ENCODE measurements at regions not wholly inside any gene's neighbourhood (a gene's known extent, or its start where the extent isn't known, plus 50 kb on each side); places are given as distances from the start of the nearest gene placed in this dataset.

DNA sequence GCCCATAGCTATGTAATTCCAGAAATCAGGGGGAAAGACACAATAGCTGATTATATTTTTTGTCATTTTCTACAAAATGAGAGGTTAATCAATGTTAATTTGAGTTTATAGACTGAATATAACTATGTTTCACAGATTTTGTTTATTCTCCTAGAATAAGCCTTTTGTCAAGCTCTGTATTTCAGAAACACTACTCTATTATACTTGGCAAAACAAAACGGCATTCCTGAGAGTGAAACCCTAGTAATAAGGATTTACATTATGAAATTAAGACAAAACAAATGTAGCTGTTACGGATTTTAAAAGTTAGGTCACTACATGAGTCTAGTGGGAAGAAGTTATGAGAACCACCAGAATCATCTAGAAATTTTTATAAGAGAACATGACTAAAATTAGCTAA is 334.2 kb downstream of the KLF12 start:
- DNase-seq (ENCODE audit: low spot score) = no peak

DNA sequence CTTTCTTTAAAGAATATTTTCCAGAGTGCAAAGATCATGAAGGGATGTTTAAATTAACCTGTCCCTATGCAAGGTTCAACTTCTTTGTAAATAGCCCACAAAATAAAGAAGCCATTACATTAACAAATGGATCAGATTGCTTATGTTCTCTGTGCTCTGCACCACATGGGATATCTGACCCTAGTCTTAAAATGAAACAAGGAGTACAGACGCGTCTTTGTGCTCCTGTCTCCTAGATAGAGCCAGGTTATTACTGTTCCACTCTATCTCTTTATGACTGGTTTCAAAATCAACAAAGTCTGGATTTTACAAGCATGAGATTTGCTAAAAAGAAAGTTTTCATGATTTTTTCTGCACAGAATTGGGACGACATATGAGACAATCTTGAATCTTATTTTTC is 339.4 kb downstream of the KLF12 start:
- no peak for DNase-seq (ENCODE audit: low spot score)

DNA sequence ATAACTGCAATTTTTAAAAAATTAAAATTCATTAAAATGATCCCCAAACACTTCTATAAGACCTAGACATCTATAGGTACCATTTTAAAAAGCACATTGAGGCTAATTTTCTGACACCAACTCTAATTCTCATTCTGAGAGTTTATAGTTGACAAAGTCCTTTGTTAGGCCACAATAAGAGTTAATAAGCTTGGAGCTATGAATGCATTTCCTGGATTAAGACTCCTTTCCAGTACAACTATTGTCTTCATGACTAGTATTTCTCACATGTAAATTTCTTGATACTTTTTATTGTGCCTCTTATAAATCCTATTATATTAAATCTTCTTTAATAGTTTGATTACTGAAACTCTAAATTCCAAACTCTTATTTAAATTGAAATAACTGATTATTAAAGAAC is 340.8 kb downstream of the KLF12 start:
- no peak for DNase-seq (ENCODE audit: low spot score)

DNA sequence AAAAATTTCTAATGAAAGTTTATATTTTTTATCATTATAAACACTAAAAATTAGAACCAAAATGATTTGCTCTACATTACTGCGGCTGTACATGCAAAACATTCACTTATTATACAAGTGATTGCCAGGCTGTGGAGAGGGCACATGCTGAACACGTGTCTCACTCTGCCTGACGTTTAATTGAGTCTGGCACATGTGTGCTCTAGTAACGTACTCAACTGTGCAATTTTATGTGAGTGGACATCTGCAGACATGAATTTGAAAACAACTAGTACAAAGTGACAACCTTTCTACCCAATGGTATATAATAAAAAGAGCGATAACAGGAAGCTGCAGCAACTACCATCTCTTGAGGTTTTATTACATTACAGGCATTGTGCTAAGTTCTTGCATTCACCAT is 341.4 kb downstream of the KLF12 start:
- DNase-seq (ENCODE audit: low spot score) = no peak

DNA sequence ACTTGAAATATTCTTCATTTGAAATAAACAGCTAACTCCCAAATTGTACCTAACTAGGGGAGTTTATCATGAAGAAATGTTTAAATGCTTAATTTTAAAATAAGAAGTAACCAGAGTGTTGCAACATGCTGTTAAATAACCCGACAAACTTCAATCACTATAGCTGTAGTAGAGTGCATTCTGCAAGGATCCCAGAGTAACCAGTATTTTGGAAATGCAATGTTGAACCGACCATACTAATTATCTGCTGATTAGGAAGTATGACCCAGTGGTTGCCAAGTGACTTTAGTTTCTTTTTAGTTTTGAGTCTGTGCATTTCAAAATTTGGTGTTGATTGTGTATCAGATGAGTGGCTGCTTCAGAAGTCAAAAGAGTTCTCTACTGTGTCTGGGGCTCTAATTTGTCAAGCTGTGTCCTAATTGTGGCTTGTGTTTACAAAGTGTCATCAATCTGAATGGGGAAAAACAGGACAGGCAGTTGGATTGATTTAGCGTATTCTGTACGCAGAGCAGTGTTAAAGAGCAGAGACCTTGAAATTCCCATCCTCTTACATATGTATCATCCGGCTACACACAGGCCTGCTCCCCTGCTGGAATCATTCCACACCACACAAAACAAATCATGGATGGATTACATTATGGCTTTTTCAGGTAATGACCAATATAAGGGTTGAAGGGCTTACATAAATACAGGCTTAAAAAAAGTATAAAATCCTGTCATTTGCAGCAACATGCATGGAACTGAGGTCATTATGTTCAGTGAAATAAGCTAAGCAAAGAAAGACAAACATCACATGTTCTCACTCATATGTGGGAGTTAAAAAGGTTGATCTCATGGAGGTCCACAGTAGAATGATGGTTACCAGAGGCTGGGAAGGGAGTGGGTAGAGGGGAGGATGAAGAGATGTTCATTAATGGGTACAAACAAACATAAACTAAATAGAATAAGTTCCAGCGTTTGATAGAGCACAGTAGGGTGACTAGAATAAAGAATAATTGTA is 351.5 kb downstream of the KLF12 start:
- no peak for DNase-seq (ENCODE audit: low spot score)

DNA sequence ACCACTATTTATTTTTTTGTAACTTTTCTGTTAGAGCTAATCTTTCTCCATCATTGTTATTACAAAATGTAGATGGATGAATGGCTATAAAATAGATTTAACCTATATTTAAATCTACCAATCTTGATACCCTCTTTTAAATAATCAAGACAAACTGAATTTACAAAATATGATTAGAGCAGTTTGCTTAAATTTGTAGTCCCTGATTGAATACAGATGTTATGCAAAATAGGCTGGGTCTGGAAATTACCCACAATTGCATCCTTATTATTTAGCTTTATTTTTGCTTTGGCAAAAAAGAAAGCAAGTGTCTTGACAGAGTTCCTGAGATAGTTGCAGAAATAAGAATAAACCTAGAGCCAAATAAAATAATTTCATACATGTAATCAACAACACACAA is 352.8 kb downstream of the KLF12 start:
- DNase-seq (ENCODE audit: low spot score) = no peak

DNA sequence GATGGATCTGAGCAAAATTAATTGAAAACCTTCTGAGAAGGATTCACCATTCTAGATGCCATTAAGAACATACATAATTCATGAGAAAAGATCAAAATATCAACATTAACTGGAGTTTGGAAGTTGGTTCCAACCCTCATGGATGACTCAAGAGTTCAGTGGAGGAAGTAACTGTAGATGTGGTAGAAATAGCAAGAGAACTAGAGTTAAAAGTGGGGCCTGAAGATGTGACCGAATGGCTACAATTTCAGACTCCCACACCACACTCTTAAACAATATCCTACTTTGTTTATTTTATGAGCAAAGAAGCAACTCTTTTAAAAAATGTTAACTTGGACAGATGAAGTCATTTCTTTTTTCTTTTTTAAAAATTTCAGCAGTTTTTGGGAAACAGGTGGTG is 354.3 kb downstream of the KLF12 start:
- no peak for DNase-seq (ENCODE audit: low spot score)

DNA sequence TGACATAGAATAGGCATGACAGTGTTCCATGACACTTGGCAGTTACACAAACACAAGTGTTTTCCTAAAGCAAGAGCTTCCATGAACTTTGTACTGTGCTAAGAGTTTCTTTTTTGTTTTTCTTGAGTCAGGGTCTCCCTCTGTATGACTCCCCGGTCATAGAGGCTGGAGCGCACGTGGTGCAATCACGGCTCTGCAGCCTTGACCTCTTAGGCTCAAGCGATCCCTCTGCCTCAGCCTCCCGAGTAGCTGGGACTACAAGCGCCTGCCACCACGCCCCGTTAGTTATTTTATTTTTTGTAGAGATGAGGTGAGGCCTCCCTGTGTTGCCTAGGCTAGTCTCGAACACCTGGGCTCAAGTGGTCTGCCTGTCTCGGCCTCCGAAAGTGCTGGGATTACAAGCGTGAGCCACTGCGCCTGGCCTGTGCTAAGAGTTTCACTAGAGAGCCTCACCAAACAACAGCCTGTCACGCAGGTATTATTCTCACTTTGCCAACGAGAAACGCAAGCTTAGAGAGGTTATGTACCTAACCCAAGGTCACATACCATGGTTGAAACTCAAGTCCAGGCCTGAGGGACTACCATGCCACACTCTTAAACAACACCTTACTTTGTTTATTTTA is 355.9 kb downstream of the KLF12 start:
- peak; percentile 18 for DNase-seq (ENCODE audit: low spot score)

DNA sequence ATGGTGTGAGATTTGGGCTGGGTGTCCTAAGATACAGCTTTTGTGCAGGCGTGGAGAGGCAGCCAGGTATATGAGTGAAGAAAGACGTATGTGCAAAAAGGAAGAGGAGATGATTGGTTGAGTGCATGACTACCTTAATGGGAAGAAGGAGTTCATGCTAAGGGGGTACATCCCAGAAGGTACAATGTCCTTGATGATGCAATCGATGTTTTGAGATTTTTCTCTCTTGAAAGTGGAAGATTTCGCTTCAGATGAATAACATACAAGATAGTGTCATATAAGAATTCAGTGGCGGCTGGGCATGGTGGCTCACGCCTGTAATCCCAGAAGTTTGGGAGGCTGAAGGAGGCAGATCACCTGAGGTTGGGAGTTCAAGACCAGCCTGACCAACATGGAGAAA is 357.1 kb downstream of the KLF12 start:
- no peak for DNase-seq (ENCODE audit: low spot score)

DNA sequence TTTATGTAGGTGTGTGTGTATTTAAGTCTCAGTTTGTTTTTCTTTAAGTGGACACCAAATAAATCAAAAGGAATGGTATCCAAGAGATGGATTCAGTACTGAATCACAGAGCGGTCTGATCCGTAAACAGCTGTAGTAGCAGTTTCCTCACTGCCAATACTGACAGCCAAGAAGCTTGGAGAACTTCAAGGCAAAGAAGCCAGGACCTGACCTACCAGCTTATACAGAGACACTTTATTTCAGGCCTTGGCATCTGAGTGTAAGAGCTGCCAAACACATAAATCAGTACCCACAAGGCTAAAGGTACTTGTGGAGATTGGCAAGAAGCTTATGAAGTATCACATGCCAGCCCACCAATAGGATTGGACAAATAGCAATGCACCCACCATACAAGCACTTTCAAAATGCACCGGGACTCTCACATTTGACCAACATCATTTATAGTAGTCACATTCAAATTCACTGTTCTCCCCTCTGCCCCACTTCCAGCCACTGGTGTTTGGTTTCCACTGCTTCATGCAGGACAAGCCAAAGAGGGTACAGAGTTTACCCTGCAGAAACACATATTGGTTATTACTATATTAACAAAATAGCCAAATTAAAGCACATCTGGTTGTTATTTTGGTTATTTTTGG is 357.9 kb downstream of the KLF12 start:
- DNase-seq (ENCODE audit: low spot score) = no peak

DNA sequence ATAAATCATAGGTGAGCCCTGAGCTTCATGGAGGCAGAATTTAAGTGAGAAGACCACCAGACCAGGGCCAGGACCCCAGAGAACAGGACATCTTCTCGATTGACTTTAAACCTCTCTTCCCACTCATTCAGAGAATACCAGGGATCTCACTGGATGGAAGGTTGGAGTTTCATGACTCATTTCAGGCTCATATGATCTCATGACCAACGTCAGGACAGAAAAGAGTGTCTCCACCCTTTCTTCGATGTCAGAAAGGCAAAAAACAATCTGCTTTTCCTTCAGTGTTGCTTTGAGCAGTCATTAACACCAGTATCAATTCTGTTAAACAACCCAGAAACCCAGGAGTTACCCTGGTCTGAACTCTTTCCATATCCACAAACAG is 361.0 kb downstream of the KLF12 start:
- DNase-seq (ENCODE audit: low spot score) = no peak

DNA sequence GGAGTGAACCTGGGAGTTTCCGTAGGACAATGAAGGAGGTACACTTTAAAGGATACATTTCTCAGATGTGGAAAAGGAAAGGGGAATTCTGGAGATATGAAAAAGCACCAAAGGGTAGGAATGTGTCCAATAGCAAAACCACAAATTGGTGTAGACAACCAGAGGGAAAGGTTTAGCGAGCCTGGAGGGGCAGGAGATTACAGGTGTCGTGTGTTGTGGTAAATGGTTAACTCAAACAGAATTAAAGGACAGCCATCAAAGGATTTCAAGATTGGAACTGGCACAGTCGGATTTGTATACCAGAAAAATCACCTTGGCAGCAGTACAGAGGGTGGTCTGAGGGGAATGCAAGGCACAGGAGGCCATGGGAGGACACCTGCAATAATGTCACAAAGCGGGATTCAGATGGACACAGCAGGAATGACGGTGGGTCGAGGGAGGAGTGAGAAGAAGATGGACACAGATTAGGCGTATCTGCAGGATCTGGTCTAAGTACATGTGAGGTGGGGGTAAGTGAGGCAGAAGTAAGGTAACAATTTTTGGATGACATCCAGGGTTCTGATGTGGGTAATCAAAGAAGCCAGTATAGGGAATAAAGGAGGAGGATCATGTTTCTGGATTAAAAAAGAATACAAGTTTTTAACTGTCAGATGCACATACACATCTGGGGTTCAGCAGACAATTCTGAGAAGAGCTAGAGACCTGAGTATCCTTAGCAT is 361.6 kb downstream of the KLF12 start:
- DNase-seq (ENCODE audit: low spot score) = no peak

DNA sequence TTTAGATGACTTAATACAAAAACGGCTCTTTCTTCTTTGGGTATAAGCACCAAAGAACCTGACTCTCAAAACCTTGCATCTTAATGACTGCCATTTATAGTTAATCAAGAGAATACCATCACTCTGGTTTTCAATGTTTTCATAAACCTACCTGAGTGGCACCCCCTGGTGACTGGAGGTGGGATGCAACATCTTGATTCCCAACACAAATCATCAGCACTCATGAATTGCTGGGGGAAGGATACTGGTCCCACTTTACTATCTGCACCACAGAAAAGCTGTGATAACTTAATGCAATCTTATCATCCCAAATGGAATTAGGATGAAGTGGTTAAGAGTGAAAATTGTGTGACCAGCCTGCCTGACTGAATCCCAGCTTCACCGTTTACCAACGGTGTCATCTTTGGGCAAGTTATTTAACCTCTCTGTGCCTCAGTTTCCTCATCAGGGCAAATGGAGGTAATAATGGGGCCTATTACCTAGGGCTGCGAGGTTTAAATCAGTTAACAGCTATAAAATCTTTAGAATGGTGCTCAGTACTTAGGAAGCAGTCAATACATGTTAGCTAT is 366.4 kb downstream of the KLF12 start:
- DNase-seq (ENCODE audit: low spot score) = no peak

DNA sequence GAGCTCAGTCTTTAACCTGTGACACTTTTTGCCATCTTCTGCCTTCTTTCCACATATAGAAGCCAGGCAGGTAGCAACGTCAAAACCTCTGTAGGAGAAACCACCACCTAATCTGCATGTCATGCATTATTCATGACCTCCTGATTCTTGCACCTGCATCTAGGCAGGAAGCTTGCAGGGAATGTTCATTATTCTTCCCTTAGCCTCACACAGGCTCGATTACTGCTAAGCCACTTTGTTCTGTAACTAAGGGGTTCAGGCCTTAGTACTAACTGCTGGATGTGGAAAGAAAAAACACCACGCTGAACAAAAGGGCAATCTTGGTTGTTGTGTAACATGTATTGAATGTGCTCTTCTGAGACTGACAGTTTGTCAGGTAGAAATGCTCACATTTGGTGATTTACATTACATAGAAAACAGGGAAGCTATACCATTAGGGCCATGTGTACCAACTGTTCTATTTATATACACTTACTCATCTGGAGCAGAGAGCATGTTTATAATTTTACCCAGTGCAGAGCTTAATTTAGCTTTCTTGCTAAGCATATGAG is 366.9 kb downstream of the KLF12 start:
- DNase-seq (ENCODE audit: low spot score) = no peak

DNA sequence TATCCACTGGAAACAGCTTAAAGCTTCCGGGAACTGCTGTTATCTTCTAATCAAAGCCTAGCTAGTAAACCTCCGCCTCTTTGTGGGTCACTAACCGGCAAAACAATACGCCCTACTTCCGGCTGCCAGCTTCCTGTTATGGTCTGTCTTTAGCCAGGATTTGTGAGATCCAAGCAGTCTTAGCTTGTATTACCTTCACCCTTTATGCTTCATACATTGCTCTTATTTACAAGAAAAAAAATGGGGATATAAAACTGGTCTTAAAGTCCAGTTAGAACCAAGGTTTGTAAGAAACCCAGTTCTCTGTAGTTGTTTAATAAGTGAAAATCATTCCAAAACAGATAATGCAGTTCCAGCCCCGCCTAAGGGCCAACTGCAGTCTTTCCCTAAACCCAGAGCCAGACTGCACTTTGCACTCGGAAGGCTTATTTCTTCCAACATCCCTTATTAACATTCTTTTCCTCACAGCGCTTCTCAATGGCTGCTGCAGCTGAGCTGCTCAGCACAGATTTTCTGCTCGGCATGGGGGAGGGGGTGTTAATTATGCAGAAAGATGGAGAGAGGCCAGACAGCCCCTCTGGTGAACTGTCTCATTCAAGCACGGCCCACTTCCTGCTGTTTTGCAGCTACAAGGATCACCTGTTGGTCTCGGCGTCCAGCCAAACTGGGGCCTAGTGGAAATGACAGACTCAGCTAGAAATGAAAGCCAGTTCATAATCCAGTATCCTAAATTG is 368.4 kb downstream of the KLF12 start:
- no peak for DNase-seq (ENCODE audit: low spot score)

DNA sequence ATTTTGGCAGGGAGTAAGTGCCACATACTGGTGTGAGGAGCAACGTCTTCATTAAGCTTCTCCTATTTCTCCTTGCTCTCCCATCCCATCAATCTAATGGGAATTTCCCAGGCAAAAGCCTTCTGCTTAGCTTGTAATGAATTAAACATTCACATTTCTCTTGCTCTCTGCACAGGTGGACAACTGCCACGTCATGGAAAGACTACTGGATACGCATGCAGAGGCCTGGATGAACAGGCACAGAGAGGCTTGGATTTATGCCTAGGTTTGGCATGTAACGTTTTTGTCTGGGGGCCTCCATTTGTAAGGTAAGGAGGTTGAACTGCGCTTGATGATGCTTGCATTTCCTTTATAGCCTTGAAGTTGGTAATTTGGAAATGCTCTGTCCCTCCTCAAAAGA is 374.8 kb downstream of the KLF12 start:
- no peak for DNase-seq (ENCODE audit: low spot score)

DNA sequence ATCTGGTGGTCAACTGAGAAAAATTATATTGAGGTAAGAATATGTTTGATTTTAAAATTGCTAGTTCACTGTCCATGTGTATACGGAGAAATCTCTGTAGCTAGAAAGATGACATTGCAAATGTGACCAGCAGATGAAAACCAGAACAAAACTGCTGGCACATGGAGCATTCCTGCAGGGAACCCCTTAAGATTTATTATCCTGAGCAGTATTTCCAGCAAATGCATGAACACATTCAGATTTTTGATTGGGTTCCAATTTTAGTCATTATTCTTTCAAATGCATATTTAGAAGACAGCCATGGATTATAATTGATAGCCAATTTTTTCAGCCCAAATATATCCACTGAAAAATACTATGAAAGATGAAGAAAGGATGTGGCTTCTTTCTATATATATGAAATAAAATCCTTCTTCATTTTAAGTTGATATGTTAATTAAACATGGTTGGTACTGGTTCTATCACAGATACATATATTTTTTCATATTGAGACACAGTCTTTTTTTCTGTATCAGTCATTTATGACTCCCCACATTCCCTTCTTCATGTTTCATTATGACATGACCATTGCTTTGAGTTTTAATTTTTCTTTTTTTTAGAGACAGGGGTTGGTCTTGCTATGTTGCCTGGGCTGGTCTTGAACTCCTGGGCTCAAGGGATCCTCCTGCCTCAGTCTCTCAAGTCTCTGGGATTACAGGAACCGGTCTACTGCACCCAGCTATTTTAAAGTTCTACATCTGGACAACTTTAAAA is 376.5 kb downstream of the KLF12 start:
- DNase-seq (ENCODE audit: low spot score) = no peak

DNA sequence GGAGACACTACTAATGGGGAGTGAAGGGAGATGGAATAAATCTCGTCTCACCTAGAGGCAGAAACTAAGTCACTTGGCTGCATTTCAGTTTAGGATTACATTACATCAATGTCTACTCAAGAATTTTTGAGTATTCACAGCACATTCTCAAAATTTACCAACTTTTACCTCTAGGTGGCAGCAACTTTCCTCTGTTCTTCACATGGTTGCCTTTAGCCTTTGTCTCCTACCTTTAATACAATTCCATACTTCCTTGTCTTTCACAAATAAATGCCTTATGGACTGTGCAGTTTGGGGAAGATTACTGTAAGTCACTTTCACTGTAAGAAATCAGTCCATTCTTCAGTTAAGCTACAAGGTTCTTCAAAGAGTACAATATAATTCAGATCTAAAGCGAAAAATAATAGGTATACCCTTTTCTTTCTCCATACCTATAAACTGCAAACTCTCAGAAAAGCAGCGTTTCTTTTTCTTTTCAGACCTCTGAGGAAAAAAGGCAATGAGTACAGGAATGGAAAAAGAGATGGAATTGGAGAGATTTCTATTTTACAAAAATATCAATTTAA is 379.4 kb downstream of the KLF12 start:
- DNase-seq (ENCODE audit: low spot score) = peak; percentile 6

DNA sequence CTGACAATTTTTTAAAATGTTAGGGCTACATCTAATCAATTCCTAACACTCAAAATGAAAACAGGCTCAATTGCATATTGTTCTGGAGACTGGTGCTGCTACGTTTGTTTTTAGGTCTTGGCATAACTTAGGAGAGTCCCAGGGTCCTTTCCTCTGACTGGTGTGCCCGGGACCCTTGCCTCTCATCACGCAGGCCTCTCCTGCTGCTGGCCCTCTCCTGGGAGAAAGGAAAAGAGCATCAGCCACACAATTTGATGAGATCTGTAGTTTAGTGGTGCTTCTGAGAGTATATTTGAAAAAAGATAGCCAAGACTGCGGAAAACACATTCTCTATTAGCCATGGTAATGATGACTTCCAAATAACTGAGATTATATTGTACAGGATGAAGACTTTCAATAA is 380.0 kb downstream of the KLF12 start:
- DNase-seq (ENCODE audit: low spot score) = no peak

DNA sequence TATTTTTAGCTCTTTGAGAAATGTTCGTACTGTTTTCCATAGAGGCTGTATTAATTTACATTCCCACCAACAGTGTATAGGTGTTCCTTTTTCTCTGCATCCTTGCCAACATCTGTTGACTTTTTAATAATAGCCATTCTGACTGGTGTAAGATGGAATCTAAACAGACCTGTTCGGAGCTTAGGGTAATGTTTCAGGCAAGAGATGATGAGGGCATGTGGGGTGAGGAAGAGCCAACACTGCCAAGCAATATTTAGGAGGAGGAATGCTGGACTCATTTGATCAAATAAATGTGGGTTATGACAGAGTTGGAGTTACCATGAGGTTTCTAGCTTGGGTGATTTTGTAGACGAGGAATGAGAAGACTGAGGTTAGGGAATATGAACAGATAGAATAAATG is 382.9 kb downstream of the KLF12 start:
- no peak for DNase-seq (ENCODE audit: low spot score)
